Frontal cortex (tissue), 3 donors: ENCODE measurements at regions not wholly inside any gene's neighbourhood (a gene's known extent, or its start where the extent isn't known, plus 50 kb on each side); places are given as distances from the start of the nearest gene placed in this dataset.
A peak's percentile ranks its signal among the peaks of the same experiment; 100 is the strongest.
"Not testable (repeated sequence)": the region's sequence is repeated elsewhere in the genome, so short reads cannot be mapped to it uniquely, and the experiment has no call there.

ENCODE experiments used
- DNase-seq, 2 donors: peaks; one replicate each; pipeline ENCODE4 v3.0.0; 2012; ENCODE audit warnings: low spot score in 2 of 2
- FAIRE-seq: peaks from 2 replicates; lab custom pipeline; 2012; peaks lifted over from hg19 to GRCh38; lab: Jason Lieb, UNC
- donor health status: control.
- donor health status: control.
- donor health status: control.

- not testable (repeated sequence) for DNase-seq, FAIRE-seq
Measured at GRCh38 chr3:48101301-48101650, 85.1 kb upstream of the MAP4 start.

DNA sequence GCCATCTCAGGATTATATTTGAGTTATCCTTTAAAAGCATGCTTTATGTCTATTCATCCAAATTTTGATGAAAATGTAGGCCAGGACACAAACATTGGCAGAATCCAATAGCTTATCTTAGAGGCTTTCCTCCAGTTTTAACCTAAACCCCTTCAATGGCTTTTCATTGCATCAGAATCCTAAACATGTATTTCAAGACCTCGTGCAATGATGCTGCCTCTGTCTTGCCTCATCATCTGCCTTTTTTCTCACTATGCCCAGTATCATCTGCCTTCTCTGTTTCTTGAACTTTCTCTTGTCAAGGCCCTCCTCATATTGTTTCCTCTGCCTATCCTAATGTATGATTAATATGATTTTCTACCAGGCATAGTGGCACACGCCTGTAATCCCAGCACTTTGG lies 76.1 kb upstream of the MAP4 start:
- DNase-seq = no peak
- no peak for FAIRE-seq

- DNase-seq = no peak
- no peak for FAIRE-seq
Measured at GRCh38 chr3:48090166-48090939, 74.1 kb upstream of the MAP4 start.

DNA sequence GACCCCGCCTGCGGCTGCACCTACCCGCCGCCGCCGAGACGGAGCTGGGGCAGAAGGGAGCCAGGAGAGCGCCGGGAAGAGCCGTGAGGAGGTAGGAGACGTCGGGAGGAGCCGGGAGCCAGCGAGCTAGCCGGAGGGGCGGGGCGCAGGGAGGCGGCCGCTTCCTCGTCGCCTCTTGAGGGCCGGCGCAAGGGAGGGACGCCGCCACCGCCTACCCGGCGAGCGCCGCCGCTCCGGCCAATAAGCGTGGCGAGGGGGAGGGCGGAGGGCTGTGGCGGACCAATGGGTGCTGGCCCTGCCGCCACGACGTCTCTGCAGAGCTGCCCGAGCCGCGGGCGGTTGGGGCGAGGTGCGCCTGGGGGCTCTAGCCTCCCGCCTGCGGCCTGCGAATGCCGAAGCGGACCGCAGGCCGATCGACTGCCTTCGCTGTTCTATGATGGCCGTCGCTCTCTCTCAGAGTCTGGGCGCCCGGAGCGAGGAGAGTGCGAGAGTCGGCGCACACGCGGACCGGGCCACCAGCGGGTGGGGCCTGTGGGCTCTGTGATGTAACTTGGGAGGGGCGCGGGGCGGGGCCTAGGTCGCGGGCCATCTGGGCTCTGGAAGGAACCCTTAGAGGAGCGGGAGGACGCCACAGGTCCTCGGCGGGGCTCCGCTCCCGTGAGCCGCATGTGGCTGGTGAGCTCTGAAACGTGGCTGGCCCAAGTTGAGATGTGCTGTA lies 72.7 kb upstream of the MAP4 start:
- no peak for FAIRE-seq

DNA sequence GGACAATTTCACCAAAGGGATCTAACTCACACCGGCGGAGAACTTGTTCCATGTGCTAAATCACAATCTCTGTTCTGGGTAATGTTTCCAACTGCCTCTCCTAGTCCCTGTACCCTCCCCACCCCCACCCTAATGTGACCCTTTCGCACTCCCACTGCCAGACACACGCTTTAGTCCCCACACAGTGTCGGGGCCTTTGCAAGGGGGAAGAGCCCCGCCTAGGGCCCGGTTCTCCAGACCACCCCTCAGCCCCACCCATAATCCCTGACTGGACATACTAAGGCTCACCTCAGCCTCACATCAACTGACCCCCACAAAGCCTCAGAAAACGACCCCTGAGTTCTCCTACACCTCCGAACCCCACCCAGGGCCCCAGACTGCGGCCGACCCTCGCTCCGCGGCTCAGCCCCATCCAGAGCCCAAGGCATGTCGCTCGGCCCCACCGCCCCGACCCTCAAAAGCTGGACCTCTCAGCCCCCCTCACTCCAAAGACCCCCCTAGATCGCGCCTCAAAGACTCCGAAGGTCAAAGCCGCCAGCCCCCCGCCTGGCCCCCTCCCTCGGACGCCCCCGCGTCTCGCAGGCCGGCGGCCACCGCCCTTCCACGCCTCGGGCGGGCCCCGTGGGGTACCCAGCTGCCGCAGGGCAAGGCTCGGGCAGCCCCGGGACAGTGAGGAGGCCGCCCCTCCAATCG lies 72.0 kb upstream of the MAP4 start:
- peak in 1 of 2 donors; percentile 45 for DNase-seq
- no peak for FAIRE-seq

More for the DNA sequence above, 72.7 kb upstream of the MAP4 start:
- DNase-seq = peak; percentile 89 to 95

GRCh38 chr3:48086705-48087104 lies 70.5 kb upstream of the MAP4 start:
- no peak for FAIRE-seq
- DNase-seq = no peak

DNA sequence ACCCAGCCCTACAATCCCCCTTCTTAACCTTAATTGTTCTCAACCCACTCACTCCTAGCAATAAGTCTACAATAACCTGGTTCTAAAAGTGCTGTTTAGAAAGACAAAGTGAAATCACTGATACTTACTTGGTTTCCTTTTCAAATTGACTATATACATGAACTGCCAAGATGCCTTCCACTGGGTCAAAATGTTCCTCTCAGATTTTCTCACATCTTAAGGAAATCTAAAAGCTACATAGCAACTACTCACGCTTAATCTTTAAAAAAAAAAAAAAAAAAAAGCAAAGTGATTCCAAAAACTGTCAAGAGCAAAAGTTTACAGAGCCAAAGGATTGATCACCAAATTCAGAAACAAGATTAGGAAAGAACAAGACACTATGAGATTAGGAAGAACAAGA lies 68.7 kb upstream of the MAP4 start:
- DNase-seq = no peak
- FAIRE-seq = no peak

- no peak for FAIRE-seq
Measured at GRCh38 chr3:48084170-48084569, 68.0 kb upstream of the MAP4 start.

DNA sequence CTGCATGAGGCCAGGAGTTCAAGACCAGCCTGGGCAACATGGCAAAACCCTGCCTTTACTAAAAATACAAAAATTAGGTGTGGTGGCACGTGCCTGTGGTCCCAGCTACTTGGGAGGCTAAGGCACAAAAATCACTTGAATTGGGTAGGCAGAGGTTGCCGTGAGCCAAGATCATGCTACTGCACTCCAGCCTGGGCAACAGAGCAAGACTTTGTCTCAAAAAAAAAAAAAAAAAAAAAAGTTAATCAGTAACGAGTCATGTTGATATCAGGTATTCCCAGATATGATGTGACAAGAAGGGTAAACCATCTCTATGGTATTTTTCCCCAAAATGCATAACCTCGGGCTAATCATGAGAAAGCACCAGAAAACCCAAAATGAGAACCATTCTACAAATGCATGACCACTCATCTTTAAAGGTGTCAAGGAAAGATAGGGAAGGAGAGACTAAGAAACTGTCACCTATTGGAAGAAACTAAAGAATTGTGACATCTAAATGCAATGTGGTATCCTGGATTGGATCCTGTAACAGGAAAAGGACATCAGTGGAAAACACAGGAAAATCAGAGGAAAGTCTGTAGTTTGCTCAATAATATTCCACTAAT lies 66.5 kb upstream of the MAP4 start:
- DNase-seq (no peak), FAIRE-seq (no peak)

More at GRCh38 chr3:48084170-48084569, 68.0 kb upstream of the MAP4 start:
- DNase-seq = no peak

DNA sequence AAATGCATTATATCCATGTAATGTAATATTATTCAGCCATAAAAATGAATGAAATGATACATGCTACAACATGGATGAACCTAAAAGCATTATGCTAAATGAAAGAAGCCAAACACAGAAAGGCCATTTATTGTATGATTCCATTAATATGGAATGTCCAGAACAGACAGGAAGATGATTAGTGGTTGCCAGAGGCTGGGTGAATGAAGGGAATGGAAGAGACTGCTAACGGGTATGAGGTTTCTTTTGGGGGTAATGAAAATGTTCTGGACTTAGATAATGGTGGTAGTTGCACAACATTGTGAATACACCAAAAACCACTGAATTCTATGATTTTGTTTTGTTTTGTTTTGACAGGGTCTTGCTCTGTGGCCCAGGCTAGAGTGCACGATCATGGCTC lies 61.6 kb upstream of the MAP4 start:
- DNase-seq (no peak), FAIRE-seq (no peak)

DNA sequence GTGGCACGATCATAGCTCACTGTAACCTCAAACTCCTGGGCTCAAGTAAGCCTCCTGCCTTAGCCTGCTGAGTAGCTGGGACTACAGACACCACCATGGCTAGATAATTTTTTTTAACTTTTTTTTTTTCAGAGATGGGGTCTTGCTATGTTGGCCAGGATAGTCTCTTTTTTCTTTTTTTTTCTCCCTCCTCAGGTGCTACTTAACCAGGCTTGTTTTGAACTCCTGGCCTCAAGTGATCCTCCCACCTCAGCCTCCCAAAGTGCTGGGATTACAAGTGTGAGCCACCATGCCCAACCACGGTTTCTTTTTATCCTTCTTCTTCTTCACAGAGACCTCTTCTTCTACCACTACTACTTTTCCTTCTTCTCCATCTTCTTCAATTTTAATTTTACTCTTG lies 53.8 kb upstream of the MAP4 start:
- DNase-seq (no peak), FAIRE-seq (no peak)

- no peak for DNase-seq
- no peak for FAIRE-seq
Measured at GRCh38 chr3:48069339-48069738, 53.1 kb upstream of the MAP4 start.

DNA sequence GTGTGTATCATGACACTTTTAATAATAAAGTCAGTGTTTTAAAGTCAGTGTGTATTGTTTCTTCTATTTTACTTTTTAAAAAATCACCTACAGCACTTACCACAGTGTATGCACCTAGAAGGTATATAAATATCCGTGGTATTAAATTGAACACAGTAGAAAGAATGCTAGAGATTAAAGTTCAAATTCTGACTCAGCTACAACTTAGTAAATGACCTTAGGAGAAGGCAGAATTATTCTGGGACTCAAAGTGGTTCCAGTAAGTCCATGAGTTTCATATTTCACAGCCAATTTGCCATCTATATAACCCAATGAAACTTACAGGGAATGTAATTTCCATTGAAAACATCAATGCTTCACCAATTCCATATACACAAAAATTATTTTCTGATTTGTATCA lies 52.7 kb upstream of the MAP4 start:
- DNase-seq (no peak), FAIRE-seq (no peak)

GRCh38 chr3:48068320-48068719 lies 52.1 kb upstream of the MAP4 start:
- DNase-seq, FAIRE-seq: not testable (repeated sequence)

DNA sequence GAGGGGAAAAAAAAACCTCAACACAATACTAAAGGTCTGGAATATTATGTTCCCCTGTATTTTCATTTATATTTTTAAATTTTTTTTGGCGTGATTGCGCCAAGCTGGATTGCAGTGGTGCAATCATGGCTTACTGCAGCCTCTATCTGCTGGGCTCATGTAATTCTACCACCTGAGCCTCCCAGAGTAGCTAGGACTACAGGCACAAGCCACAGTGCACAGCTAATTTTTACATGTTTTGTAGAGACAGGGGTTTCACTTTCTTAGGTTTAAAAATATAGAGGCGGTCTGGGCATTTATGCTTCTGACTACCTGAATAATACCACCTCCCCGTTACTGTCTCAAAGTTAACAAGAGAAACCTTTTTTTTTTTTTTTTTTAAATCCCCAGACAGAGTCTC lies 51.1 kb upstream of the MAP4 start:
- DNase-seq = no peak
- FAIRE-seq = no peak
